Liver (tissue), 3 donors: ENCODE measurements at regions not wholly inside any gene's neighbourhood (a gene's known extent, or its start where the extent isn't known, plus 50 kb on each side); places are given as distances from the start of the nearest gene placed in this dataset.

Experiments used
- RXRA ChIP-seq, 2 donors: IDR thresholded peaks; 2 replicates each; pipeline ENCODE4 v1.6.1; 2017 to 2018; ENCODE audit warnings: antibody characterized with exemption in 2 of 2, mild to moderate bottlenecking in 1 of 2
- TF ChIP-seq, protein P1 (sequence below): fragments of 150-350 bp; IDR thresholded peaks from 2 replicates; pipeline ENCODE4 v1.5.1; 2017; ENCODE audit warnings: improper control_type of control experiment, low read depth, low read length; ENCODE audit not compliant: missing input control
- donor health status: healthy.
- donor health status: healthy.

DNA sequence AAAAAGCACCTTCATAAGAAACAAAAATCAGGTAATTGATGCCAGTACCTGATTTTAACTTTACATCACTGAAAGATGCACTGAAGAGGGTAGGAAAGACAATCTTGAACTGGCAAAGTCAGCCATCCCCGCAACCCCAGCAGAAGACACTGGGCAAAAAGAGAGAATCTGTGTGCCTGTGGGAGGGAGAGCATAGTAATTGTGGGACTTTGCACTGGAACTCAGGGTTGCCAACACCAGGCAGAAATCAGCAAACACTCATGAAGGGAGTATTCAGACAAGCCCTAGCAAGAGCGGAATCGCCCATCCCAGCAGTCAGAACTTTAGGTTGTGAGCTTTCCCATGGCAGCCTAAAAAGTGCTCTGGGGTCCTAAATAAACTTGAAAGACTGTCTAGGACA, 344.6 kb upstream of the GJE1 start:
- no peak for TF ChIP-seq RXRA (IDR thresholded peaks at IDR 0.05)
- TF ChIP-seq, protein P1, sequence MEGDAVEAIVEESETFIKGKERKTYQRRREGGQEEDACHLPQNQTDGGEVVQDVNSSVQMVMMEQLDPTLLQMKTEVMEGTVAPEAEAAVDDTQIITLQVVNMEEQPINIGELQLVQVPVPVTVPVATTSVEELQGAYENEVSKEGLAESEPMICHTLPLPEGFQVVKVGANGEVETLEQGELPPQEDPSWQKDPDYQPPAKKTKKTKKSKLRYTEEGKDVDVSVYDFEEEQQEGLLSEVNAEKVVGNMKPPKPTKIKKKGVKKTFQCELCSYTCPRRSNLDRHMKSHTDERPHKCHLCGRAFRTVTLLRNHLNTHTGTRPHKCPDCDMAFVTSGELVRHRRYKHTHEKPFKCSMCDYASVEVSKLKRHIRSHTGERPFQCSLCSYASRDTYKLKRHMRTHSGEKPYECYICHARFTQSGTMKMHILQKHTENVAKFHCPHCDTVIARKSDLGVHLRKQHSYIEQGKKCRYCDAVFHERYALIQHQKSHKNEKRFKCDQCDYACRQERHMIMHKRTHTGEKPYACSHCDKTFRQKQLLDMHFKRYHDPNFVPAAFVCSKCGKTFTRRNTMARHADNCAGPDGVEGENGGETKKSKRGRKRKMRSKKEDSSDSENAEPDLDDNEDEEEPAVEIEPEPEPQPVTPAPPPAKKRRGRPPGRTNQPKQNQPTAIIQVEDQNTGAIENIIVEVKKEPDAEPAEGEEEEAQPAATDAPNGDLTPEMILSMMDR, result no peak
